ENCODE measurements at regions not wholly inside any gene's neighbourhood (a gene's known extent, or its start where the extent isn't known, plus 50 kb on each side); places are given as distances from the start of the nearest gene placed in this dataset.

DNA sequence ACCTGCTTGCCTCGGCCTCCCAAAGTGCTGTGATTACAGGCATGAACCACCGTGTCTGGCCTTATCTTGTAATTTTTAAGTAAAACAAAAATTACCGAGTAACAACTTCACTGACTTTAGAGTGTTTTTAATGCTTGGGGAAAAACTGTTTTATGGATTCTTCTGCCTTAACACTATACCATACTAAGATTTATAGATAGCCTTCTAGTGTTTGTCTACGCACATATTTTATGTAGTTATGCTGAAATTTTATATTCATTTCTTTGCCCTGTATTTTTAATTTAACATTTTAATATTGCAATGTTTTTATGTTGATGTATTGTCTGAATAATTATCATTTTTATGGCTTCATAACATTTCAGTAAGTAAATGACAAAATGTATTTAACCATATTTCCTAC, 96.4 kb upstream of the FTMT start:
- TF ChIP-seq, protein P1, sequence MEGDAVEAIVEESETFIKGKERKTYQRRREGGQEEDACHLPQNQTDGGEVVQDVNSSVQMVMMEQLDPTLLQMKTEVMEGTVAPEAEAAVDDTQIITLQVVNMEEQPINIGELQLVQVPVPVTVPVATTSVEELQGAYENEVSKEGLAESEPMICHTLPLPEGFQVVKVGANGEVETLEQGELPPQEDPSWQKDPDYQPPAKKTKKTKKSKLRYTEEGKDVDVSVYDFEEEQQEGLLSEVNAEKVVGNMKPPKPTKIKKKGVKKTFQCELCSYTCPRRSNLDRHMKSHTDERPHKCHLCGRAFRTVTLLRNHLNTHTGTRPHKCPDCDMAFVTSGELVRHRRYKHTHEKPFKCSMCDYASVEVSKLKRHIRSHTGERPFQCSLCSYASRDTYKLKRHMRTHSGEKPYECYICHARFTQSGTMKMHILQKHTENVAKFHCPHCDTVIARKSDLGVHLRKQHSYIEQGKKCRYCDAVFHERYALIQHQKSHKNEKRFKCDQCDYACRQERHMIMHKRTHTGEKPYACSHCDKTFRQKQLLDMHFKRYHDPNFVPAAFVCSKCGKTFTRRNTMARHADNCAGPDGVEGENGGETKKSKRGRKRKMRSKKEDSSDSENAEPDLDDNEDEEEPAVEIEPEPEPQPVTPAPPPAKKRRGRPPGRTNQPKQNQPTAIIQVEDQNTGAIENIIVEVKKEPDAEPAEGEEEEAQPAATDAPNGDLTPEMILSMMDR (IDR thresholded peaks at IDR 0.05; ENCODE audit: control insufficient read depth, insufficient read depth, low read depth, low read length, missing control alignments), result no peak
- DNase-seq (ENCODE audit: low read depth), result no peak
- no peak overlapping the region for H3K4me3 ChIP-seq (ENCODE audit: control insufficient read depth, low read depth, low read length)

DNA sequence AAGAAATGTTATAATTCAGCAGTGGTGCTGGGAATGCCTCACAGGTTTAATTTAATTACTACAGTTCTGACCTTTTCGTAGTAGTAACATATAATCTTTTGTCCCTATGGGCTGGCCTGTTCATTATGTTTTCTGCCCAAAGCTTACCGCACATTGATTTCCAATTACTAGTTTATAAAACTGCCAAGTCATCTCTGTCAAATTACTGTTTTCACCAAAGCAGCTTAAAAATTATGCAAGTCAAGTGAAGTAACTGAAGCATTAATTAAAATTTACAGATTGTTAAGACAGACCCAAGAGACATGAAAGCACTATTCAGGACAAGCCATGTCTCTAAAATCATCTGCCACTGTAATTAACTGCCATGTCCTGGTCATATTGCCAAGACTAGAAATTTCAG, 93.9 kb upstream of the FTMT start:
- no peak overlapping the region for H3K4me3 ChIP-seq (ENCODE audit: control insufficient read depth, low read depth, low read length)
- no peak for DNase-seq (ENCODE audit: low read depth)
- TF ChIP-seq, protein P1 (IDR thresholded peaks at IDR 0.05; ENCODE audit: control insufficient read depth, insufficient read depth, low read depth, low read length, missing control alignments), result no peak

DNA sequence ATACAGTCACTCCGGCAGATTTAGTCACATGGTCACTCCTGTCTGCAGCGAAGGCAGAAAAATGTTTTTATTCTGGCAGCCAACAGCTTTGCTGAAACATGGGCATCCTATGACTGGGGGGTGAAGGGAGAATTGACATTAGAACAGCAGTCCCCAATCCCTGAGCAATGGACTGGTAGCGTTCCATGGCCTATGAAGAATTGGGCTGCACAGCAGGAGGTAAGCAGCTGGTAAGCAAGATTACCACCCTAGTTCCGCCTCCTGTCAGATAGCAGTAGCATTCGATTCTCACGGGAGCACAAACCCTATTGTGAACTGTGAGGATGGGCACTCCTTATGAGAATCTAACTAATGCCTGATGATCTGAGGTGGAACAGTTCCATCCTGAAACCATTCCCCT, 93.1 kb upstream of the FTMT start:
- DNase-seq (ENCODE audit: low read depth), result no peak
- TF ChIP-seq, protein P1 (IDR thresholded peaks at IDR 0.05; ENCODE audit: control insufficient read depth, insufficient read depth, low read depth, low read length, missing control alignments), result no peak
- no peak overlapping the region for H3K4me3 ChIP-seq (ENCODE audit: control insufficient read depth, low read depth, low read length)

DNA sequence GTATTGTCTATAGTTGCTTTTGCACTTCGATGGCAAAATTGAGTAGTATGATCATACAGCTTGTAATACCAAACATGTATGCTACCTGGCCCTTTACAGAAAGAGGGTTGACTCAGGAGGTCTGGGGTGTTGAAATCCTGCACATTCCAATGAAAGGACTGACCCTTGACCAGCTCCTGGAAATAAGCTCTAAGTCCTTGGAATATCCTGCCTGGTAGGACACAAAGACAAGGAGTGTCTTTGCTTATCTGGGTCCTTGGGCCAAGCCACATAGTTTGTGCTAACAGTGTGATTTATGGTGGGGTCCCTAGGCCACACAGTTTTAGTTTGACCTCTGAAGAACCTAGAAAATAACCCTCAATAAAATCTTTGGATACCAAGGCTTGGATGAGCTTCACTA, 89.3 kb upstream of the FTMT start:
- DNase-seq (ENCODE audit: low read depth), result no peak
- TF ChIP-seq, protein P1 (IDR thresholded peaks at IDR 0.05; ENCODE audit: control insufficient read depth, insufficient read depth, low read depth, low read length, missing control alignments), result no peak
- H3K4me3 ChIP-seq (ENCODE audit: control insufficient read depth, low read depth, low read length), result no peak overlapping the region

DNA sequence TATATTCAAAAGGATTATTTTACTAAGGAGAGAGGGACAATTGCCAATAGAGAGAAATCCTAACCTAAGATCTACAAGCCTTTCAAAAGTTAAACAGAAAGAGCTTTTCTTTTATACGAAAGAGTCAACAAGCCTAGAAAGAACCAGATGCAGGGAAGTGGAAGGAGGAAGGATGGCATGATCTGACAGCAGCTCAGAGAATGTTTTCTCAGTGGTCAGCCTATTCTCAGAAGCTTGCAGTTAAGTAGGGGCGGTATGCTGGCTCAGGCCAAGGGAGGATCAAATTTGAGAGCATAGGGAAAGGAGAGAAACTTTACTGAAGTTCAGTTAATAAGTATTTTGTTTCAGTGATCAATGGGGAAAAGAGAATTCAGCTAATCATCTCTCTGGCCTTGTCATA, 88.0 kb upstream of the FTMT start:
- H3K4me3 ChIP-seq (ENCODE audit: control insufficient read depth, low read depth, low read length), result no peak overlapping the region
- TF ChIP-seq, protein P1 (IDR thresholded peaks at IDR 0.05; ENCODE audit: control insufficient read depth, insufficient read depth, low read depth, low read length, missing control alignments), result no peak
- DNase-seq (ENCODE audit: low read depth), result no peak

DNA sequence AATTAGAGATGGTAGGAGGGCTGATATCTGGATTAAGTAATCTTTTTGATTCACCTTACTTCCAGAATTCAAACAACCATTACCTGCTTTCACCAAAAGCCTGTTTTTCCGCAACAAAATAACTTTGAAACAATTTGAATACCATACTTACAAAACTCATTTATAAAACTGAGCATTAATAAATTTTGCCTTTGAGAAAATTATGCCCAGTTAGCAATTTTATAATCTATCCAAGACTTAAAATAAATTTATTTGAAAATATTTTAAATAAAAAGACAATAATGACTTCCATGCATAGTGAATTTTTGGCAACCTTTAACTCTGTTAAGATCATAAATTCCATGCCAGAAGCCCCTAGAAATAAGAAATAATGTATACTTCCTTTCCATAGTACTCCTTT, 71.3 kb upstream of the FTMT start:
- TF ChIP-seq, protein P1 (IDR thresholded peaks at IDR 0.05; ENCODE audit: control insufficient read depth, insufficient read depth, low read depth, low read length, missing control alignments), result no peak
- no peak for DNase-seq (ENCODE audit: low read depth)
- no peak overlapping the region for H3K4me3 ChIP-seq (ENCODE audit: control insufficient read depth, low read depth, low read length)

DNA sequence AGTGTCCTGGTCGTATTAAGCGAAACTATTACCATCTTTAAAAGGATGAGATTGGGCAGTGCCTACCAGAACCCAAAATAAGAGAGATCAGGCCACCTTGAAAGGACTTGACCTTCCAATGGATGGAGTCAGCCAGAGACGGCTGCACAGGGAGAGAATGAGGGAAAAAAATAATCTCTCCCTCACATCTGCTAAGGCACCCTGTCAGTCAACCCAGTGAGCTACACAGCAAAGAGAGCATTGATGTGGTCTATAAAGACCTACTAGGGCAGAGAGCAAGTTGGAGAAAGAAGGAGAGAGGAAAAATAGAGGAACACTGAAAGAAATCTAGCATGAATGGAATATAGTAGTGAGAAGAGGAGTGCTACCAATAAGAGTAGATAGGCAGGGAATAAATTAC, 68.0 kb upstream of the FTMT start:
- no peak overlapping the region for H3K4me3 ChIP-seq (ENCODE audit: control insufficient read depth, low read depth, low read length)
- DNase-seq (ENCODE audit: low read depth), result no peak
- TF ChIP-seq, protein P1 (IDR thresholded peaks at IDR 0.05; ENCODE audit: control insufficient read depth, insufficient read depth, low read depth, low read length, missing control alignments), result no peak

Measured in AG09309 (cell line).